ENCODE measurements at regions not wholly inside any gene's neighbourhood (a gene's known extent, or its start where the extent isn't known, plus 50 kb on each side); places are given as distances from the start of the nearest gene placed in this dataset.
A peak's percentile ranks its signal among the peaks of the same experiment; 100 is the strongest.

GRCh38 chr2:121000804-121001203, 265.1 kb downstream of the GLI2 start:
- no peak overlapping the region for H3K27ac Mint-ChIP-seq
- H3K9me3 Mint-ChIP-seq (ENCODE audit: low read depth): no peaks in the 10 kb centered on the region
- no peak for TF ChIP-seq CTCF (IDR thresholded peaks at IDR 0.05; ENCODE audit: unreplicated experiment)
- H3K27me3 Mint-ChIP-seq: peaks cover 88% of the 10 kb centered on the region
- H3K36me3 Mint-ChIP-seq (ENCODE audit: insufficient read depth): no peaks in the 10 kb centered on the region
- peaks cover 4% of the 10 kb centered on the region for H3K4me1 Mint-ChIP-seq (ENCODE audit: low read depth)
- no peak for DNase-seq (ENCODE audit: low spot score, unreplicated experiment)
- no peak overlapping the region for H3K4me3 Mint-ChIP-seq (ENCODE audit: low read depth)

- Mint-ChIP-seq H3K4me1 (ENCODE audit: low read depth) (peaks cover 4% of the 10 kb centered on the region), H3K4me3 (ENCODE audit: low read depth) (no peak overlapping the region), H3K27me3 (peaks cover 88% of the 10 kb centered on the region), H3K9me3 (ENCODE audit: low read depth) (no peaks in the 10 kb centered on the region), H3K27ac (peak overlapping the region; percentile 2), H3K36me3 (ENCODE audit: insufficient read depth) (no peaks in the 10 kb centered on the region)
- no peak for DNase-seq (ENCODE audit: low spot score, unreplicated experiment)
- TF ChIP-seq CTCF (IDR thresholded peaks at IDR 0.05; ENCODE audit: unreplicated experiment): no peak
These were observed 266.0 kb downstream of the GLI2 start for GRCh38 chr2:121001641-121002040.

GRCh38 chr2:121002597-121002996, 266.9 kb downstream of the GLI2 start:
- H3K9me3 Mint-ChIP-seq (ENCODE audit: low read depth): no peaks in the 10 kb centered on the region
- no peak overlapping the region for H3K4me3 Mint-ChIP-seq (ENCODE audit: low read depth)
- peaks cover 4% of the 10 kb centered on the region for H3K4me1 Mint-ChIP-seq (ENCODE audit: low read depth)

GRCh38 chr2:121003391-121003790, 267.7 kb downstream of the GLI2 start:
- H3K9me3 Mint-ChIP-seq (ENCODE audit: low read depth): no peaks in the 10 kb centered on the region
- peaks cover 4% of the 10 kb centered on the region for H3K4me1 Mint-ChIP-seq (ENCODE audit: low read depth)
- no peak overlapping the region for H3K4me3 Mint-ChIP-seq (ENCODE audit: low read depth)
- TF ChIP-seq CTCF (IDR thresholded peaks at IDR 0.05; ENCODE audit: unreplicated experiment): no peak
- peaks cover 89% of the 10 kb centered on the region for H3K27me3 Mint-ChIP-seq
- no peak overlapping the region for H3K27ac Mint-ChIP-seq
- no peak for DNase-seq (ENCODE audit: low spot score, unreplicated experiment)
- no peaks in the 10 kb centered on the region for H3K36me3 Mint-ChIP-seq (ENCODE audit: insufficient read depth)

More at GRCh38 chr2:121002597-121002996, 266.9 kb downstream of the GLI2 start:
- Mint-ChIP-seq H3K27me3 (peaks cover 88% of the 10 kb centered on the region), H3K36me3 (ENCODE audit: insufficient read depth) (no peaks in the 10 kb centered on the region), H3K27ac (no peak overlapping the region)
- DNase-seq (ENCODE audit: low spot score, unreplicated experiment): no peak
- no peak for TF ChIP-seq CTCF (IDR thresholded peaks at IDR 0.05; ENCODE audit: unreplicated experiment)

GRCh38 chr2:121004359-121004758, 268.7 kb downstream of the GLI2 start:
- H3K27ac Mint-ChIP-seq: no peak overlapping the region
- no peaks in the 10 kb centered on the region for H3K36me3 Mint-ChIP-seq (ENCODE audit: insufficient read depth)
- no peak for DNase-seq (ENCODE audit: low spot score, unreplicated experiment)
- peaks cover 4% of the 10 kb centered on the region for H3K4me1 Mint-ChIP-seq (ENCODE audit: low read depth)
- no peak for TF ChIP-seq CTCF (IDR thresholded peaks at IDR 0.05; ENCODE audit: unreplicated experiment)
- no peak overlapping the region for H3K4me3 Mint-ChIP-seq (ENCODE audit: low read depth)
- H3K9me3 Mint-ChIP-seq (ENCODE audit: low read depth): no peaks in the 10 kb centered on the region
- peaks cover 91% of the 10 kb centered on the region for H3K27me3 Mint-ChIP-seq
